ENCODE measurements at regions not wholly inside any gene's neighbourhood (a gene's known extent, or its start where the extent isn't known, plus 50 kb on each side); places are given as distances from the start of the nearest gene placed in this dataset.

DNA sequence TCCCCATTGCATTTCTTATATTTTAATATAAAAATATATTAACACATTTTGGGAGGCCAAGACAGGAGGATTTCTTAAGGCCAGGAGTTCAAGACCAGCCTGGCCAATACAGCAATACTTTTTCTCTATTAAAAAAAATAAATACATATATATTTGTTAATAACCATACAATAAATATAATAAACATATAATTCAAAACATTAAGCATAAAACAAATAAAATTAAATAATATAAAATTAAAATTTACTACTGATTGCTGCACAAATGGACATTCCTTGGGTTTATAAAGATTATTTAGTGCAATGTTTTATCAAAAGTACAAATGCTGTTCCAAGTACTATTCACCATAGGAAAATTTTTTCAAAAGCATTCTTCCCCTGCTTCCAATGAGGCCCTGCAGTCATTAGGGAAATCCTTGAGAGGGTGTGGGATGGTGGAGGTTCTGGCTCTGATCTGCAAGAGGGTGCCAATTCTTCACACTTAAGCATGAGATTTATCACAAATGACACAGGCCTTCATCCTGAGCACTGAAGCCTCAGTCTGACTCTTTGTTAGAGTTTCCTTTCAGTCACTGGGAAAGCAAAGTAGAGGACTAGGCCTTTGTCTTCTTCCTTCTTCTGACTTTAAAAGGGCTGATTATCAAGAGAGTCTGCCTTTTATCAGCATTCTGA lies 596.7 kb downstream of the EPM2A start:
- H3K36me3 ChIP-seq (ENCODE audit: control insufficient read depth, insufficient read depth, low read length), result no peaks in the 10 kb centered on the region
- POLR2A ChIA-PET, result no interaction called here
- H3K9me3 ChIP-seq (ENCODE audit: control insufficient read depth, insufficient read depth, low read depth, low read length), result no peaks in the 10 kb centered on the region
- TF ChIP-seq TCF7L2 (IDR thresholded peaks at IDR 0.05; ENCODE audit: low read depth, low read length), result no peak
- TF ChIP-seq, protein P1, sequence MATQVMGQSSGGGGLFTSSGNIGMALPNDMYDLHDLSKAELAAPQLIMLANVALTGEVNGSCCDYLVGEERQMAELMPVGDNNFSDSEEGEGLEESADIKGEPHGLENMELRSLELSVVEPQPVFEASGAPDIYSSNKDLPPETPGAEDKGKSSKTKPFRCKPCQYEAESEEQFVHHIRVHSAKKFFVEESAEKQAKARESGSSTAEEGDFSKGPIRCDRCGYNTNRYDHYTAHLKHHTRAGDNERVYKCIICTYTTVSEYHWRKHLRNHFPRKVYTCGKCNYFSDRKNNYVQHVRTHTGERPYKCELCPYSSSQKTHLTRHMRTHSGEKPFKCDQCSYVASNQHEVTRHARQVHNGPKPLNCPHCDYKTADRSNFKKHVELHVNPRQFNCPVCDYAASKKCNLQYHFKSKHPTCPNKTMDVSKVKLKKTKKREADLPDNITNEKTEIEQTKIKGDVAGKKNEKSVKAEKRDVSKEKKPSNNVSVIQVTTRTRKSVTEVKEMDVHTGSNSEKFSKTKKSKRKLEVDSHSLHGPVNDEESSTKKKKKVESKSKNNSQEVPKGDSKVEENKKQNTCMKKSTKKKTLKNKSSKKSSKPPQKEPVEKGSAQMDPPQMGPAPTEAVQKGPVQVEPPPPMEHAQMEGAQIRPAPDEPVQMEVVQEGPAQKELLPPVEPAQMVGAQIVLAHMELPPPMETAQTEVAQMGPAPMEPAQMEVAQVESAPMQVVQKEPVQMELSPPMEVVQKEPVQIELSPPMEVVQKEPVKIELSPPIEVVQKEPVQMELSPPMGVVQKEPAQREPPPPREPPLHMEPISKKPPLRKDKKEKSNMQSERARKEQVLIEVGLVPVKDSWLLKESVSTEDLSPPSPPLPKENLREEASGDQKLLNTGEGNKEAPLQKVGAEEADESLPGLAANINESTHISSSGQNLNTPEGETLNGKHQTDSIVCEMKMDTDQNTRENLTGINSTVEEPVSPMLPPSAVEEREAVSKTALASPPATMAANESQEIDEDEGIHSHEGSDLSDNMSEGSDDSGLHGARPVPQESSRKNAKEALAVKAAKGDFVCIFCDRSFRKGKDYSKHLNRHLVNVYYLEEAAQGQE (IDR thresholded peaks at IDR 0.05; ENCODE audit: insufficient read depth in 1 of 2, low read depth in 2 of 2, low read length in 1 of 2), result no peak
- TF ChIP-seq SIN3A (IDR thresholded peaks at IDR 0.05; ENCODE audit: borderline replicate concordance, insufficient read depth, low read depth, low read length), result no peak
- TF ChIP-seq, protein P2, sequence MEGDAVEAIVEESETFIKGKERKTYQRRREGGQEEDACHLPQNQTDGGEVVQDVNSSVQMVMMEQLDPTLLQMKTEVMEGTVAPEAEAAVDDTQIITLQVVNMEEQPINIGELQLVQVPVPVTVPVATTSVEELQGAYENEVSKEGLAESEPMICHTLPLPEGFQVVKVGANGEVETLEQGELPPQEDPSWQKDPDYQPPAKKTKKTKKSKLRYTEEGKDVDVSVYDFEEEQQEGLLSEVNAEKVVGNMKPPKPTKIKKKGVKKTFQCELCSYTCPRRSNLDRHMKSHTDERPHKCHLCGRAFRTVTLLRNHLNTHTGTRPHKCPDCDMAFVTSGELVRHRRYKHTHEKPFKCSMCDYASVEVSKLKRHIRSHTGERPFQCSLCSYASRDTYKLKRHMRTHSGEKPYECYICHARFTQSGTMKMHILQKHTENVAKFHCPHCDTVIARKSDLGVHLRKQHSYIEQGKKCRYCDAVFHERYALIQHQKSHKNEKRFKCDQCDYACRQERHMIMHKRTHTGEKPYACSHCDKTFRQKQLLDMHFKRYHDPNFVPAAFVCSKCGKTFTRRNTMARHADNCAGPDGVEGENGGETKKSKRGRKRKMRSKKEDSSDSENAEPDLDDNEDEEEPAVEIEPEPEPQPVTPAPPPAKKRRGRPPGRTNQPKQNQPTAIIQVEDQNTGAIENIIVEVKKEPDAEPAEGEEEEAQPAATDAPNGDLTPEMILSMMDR (IDR thresholded peaks at IDR 0.05), result no peak
- TF ChIP-seq POLR2AphosphoS5 (IDR thresholded peaks at IDR 0.05; ENCODE audit: low read depth, low read length), result no peak
- intact Hi-C loops (cut with micrococcal nuclease; ENCODE audit: unreplicated experiment), result no loop called here
- CTCF ChIA-PET, result no interaction called here
- no peak overlapping the region for H3K27ac ChIP-seq (ENCODE audit: low read length)
- no peaks in the 10 kb centered on the region for H3K4me1 ChIP-seq (ENCODE audit: control insufficient read depth, insufficient read depth, low read length)
- ATAC-seq (no peak), DNase-seq (ENCODE audit: low read depth, low spot score) (no peak)
- no TSS peak for BruUV-seq (replicated peaks)
- no peaks in the 10 kb centered on the region for H3K27me3 ChIP-seq (ENCODE audit: control insufficient read depth, insufficient read depth, low read length)
- H3K4me3 ChIP-seq (ENCODE audit: low read depth in 2 of 2, low read length in 2 of 2), result no peak overlapping the region
- in situ Hi-C loops (cut with HindIII; ENCODE audit: low pct_unique_long_range_greater_than_20kb, low sequenced_read_pairs), result no loop called here

DNA sequence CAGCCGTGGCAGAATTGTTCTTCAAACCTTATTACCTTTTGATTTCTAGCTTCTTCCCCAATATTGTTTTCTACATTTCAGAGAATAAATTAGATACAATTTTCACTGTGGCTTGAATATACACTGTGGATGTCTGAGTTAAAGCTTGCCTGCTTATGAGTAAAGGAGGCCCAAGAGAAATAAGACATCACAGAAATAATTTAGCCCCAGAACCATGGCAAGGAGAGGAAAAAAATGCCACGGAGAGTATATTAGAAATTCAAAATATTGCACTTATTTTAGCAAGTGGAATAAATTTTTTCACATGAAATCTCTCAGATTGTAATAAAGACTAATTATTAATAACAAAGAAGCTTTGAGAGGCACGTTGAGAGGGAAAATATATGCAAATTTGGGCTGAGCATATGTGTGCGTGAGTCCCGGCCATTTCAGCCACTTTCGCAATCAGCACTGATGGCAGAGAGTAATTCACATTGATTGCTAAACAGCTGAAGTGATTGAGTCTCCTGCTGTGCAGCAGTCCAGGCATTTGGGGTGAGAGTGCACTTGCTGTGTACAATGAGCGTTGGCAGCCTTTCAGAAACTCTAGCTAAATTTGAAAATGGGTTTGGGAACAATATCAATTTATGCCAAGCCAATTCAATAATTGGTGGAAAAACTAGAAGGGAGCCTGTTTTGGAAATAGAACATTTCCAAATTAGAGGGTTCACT lies 596.0 kb downstream of the EPM2A start:
- H3K36me3 ChIP-seq (ENCODE audit: control insufficient read depth, insufficient read depth, low read length), result no peaks in the 10 kb centered on the region
- no peak overlapping the region for H3K27ac ChIP-seq (ENCODE audit: low read length)
- no TSS peak for BruUV-seq (replicated peaks)
- no peaks in the 10 kb centered on the region for H3K27me3 ChIP-seq (ENCODE audit: control insufficient read depth, insufficient read depth, low read length)
- no peaks in the 10 kb centered on the region for H3K4me1 ChIP-seq (ENCODE audit: control insufficient read depth, insufficient read depth, low read length)
- CTCF ChIA-PET, result no interaction called here
- POLR2A ChIA-PET, result no interaction called here
- no peak for DNase-seq (ENCODE audit: low read depth, low spot score)
- TF ChIP-seq, protein P1 (IDR thresholded peaks at IDR 0.05; ENCODE audit: insufficient read depth in 1 of 2, low read depth in 2 of 2, low read length in 1 of 2), result no peak
- TF ChIP-seq POLR2AphosphoS5 (IDR thresholded peaks at IDR 0.05; ENCODE audit: low read depth, low read length) (no peak), SIN3A (IDR thresholded peaks at IDR 0.05; ENCODE audit: borderline replicate concordance, insufficient read depth, low read depth, low read length) (no peak)
- intact Hi-C loops (cut with micrococcal nuclease; ENCODE audit: unreplicated experiment), result no loop called here
- no peak for ATAC-seq
- H3K4me3 ChIP-seq (ENCODE audit: low read depth in 2 of 2, low read length in 2 of 2), result no peak overlapping the region
- no peaks in the 10 kb centered on the region for H3K9me3 ChIP-seq (ENCODE audit: control insufficient read depth, insufficient read depth, low read depth, low read length)
- in situ Hi-C loops (cut with HindIII; ENCODE audit: low pct_unique_long_range_greater_than_20kb, low sequenced_read_pairs), result no loop called here
